K562 (cell line): ENCODE measurements at regions not wholly inside any gene's neighbourhood (a gene's known extent, or its start where the extent isn't known, plus 50 kb on each side); places are given as distances from the start of the nearest gene placed in this dataset.

ENCODE experiments used
- ATAC-seq: fragments of 200-7000 bp; cut with Tn5 transposase; 3 replicates; pipeline ENCODE4 v1.9.1; 2020; ENCODE audit warnings: moderate library complexity
- BruUV-seq: library from RNA; stranded (reverse); fragments of 400-500 nt; replicated peaks from 2 replicates; lab custom pipeline; 2021; lab: Mats Ljungman, UMichigan
- CTCF ChIA-PET: fragments of 300-600 bp; formaldehyde crosslinking; extraction: SDS; loops from one replicate; lab custom pipeline; 2021; ENCODE audit warnings: low intra/inter-chr PET ratio; lab: Yijun Ruan, JAX
- POLR2A ChIA-PET: fragments of 300-600, 350-650 bp; sonication (Branson Sonifier 250); formaldehyde crosslinking; extraction: SDS; loops from one replicate; lab custom pipeline; 2021; ENCODE audit warnings: antibody characterized with exemption, inconsistent platforms; lab: Yijun Ruan, JAX
- DNase-seq, 4 experiments: peaks; one replicate each; pipeline versions ENCODE4 v3.0.0 to v3.0.0-alpha.2; 2011 to 2018; ENCODE audit warnings: low spot score in 3 of 4, mixed read lengths in 3 of 4; ENCODE audit errors: extremely low read depth in 1 of 4
- FAIRE-seq: peaks from 2 replicates; lab custom pipeline; 2011; peaks lifted over from hg19 to GRCh38; lab: Jason Lieb, UNC
- H2AFZ ChIP-seq: 2 replicates; pipeline ENCODE4 v1.6.0; 2011; ENCODE audit warnings: low read depth, low read length, control low read depth, inconsistent platforms
- H3K27ac ChIP-seq: fragments of 200-600 bp; 3 replicates; pipeline ENCODE4 v1.8.0; 2011; ENCODE audit warnings: low read depth, mild to moderate bottlenecking, control low read depth, inconsistent platforms, low read length, moderate library complexity, mixed read lengths; ENCODE audit errors: extremely low read depth
- H3K27me3 ChIP-seq, 2 experiments: fragments of 300-600 bp in 1 of 2; 2 replicates in 1 of 2; 3 replicates in 1 of 2; pipeline versions ENCODE4 v1.6.0 to v1.8.0; 2011; ENCODE audit warnings: inconsistent platforms in 2 of 2, low read length in 2 of 2, mild to moderate bottlenecking in 1 of 2, mixed read lengths in 1 of 2, moderate library complexity in 1 of 2; ENCODE audit not compliant: control insufficient read depth in 2 of 2, insufficient read depth in 2 of 2
- H3K36me3 ChIP-seq: fragments of 300-600 bp; 3 replicates; pipeline ENCODE4 v1.8.0; 2011; ENCODE audit warnings: mild to moderate bottlenecking, low read length, inconsistent platforms; ENCODE audit not compliant: control insufficient read depth, insufficient read depth
- H3K4me1 ChIP-seq, 2 experiments: fragments of 200-600 bp in 1 of 2; replicated peaks in 1 of 2; 2 replicates in 1 of 2; 3 replicates in 1 of 2; pipeline versions ENCODE4 v1.5.1 to v1.8.0; 2011; ENCODE audit warnings: inconsistent platforms in 2 of 2, low read length in 2 of 2, mild to moderate bottlenecking in 1 of 2, mixed read lengths in 1 of 2, moderate library complexity in 1 of 2; ENCODE audit not compliant: control insufficient read depth in 2 of 2, insufficient read depth in 2 of 2
- H3K4me2 ChIP-seq: 2 replicates; pipeline ENCODE4 v1.6.1; 2011; ENCODE audit warnings: low read length, control low read depth, inconsistent platforms, mixed read lengths; ENCODE audit not compliant: insufficient read depth
- H3K4me3 ChIP-seq: fragments of 200-600 bp; sonication (generic), shearing (Covaris generic); 2 replicates; pipeline ENCODE4 v1.5.1; 2016; ENCODE audit warnings: control low read depth, inconsistent platforms
- H3K79me2 ChIP-seq: fragments of 200-600 bp; 3 replicates; pipeline ENCODE4 v1.8.0; 2011; ENCODE audit warnings: low read length, inconsistent platforms; ENCODE audit not compliant: control insufficient read depth, insufficient read depth
- H3K9ac ChIP-seq, 2 experiments: 2 replicates each; pipeline versions ENCODE4 v1.6.0 to v1.6.1; 2011; ENCODE audit warnings: low read depth in 2 of 2, low read length in 2 of 2, control low read depth in 1 of 2, inconsistent platforms in 1 of 2, mild to moderate bottlenecking in 1 of 2, mixed read lengths in 1 of 2; ENCODE audit not compliant: insufficient read depth in 1 of 2
- H3K9me1 ChIP-seq: one replicate; pipeline ENCODE4 v1.6.0; 2011; ENCODE audit warnings: inconsistent platforms, mild to moderate bottlenecking, low read length, moderate library complexity; ENCODE audit not compliant: control insufficient read depth, insufficient read depth
- H3K9me3 ChIP-seq: replicated peaks from 2 replicates; pipeline ENCODE4 v1.5.1; 2011; ENCODE audit warnings: low read depth, low read length, inconsistent platforms; ENCODE audit not compliant: control insufficient read depth, insufficient read depth
- H4K20me1 ChIP-seq: replicated peaks from 2 replicates; pipeline ENCODE4 v1.6.1; 2011; ENCODE audit warnings: low read length, inconsistent platforms, mixed read lengths; ENCODE audit not compliant: control insufficient read depth, insufficient read depth
- ATF7 ChIP-seq: fragments of 450-650 bp; IDR thresholded peaks from 2 replicates; pipeline ENCODE4 v1.7.1; 2014; ENCODE audit warnings: mild to moderate bottlenecking, moderate library complexity
- BDP1 ChIP-seq: IDR thresholded peaks from 3 replicates; pipeline ENCODE4 v1.6.1; 2011; ENCODE audit not compliant: insufficient read length, insufficient read depth
- CBX2 ChIP-seq: fragments of 200-600 bp; sonication (generic); IDR thresholded peaks from one replicate; pipeline ENCODE4 v1.6.1; 2012; ENCODE audit warnings: mild to moderate bottlenecking, low read length, inconsistent platforms; ENCODE audit not compliant: insufficient read depth, poor library complexity, severe bottlenecking
- KLF10 ChIP-seq: fragments of 250-450 bp; sonication (Bioruptor Pico); IDR thresholded peaks from 2 replicates; pipeline ENCODE4 v1.6.1; 2021; ENCODE audit warnings: matching md5 sums
- MBD2 ChIP-seq: sonication (generic); IDR thresholded peaks from 2 replicates; pipeline ENCODE4 v1.6.1; 2016; ENCODE audit warnings: low read depth, borderline replicate concordance
- NR3C1 ChIP-seq: sonication (generic); formaldehyde crosslinking; IDR thresholded peaks from 2 replicates; pipeline ENCODE4 v1.8.1; 2022; ENCODE audit warnings: missing genetic modification reagents
- POLR2G ChIP-seq: fragments of 200-400 bp; formaldehyde crosslinking; IDR thresholded peaks from 2 replicates; pipeline ENCODE4 v1.6.1; 2017; ENCODE audit warnings: low read depth, mild to moderate bottlenecking, antibody characterized with exemption, low read length, moderate library complexity
- SMC3 ChIP-seq: conservative IDR thresholded peaks from 2 replicates; pipeline ENCODE4 v1.6.1; 2011; ENCODE audit warnings: low read depth, low read length, improper control_type of control experiment; ENCODE audit not compliant: insufficient read depth
- XRCC4 ChIP-seq: IDR thresholded peaks from one replicate; pipeline ENCODE4 v1.6.1; 2011; ENCODE audit not compliant: insufficient read depth, insufficient read length; ENCODE audit errors: extremely low read depth
- ZNF212 ChIP-seq: fragments of 450-650 bp; formaldehyde crosslinking; IDR thresholded peaks from 2 replicates; pipeline ENCODE4 v1.4.0; 2020; ENCODE audit warnings: mild to moderate bottlenecking
- ZNF217 ChIP-seq: sonication (generic); formaldehyde crosslinking; IDR thresholded peaks from 2 replicates; pipeline ENCODE4 v1.8.0; 2022; ENCODE audit warnings: mild to moderate bottlenecking, missing genetic modification reagents
- ZNF274 ChIP-seq: IDR thresholded peaks from 2 replicates; pipeline ENCODE4 v1.6.1; 2011; ENCODE audit warnings: low read depth, mild to moderate bottlenecking, low read length, moderate library complexity, borderline replicate concordance
- ZNF282 ChIP-seq: sonication (generic); formaldehyde crosslinking; IDR thresholded peaks from 2 replicates; pipeline ENCODE4 v1.8.1; 2023; ENCODE audit warnings: missing genetic modification reagents
- ZNF507 ChIP-seq: conservative IDR thresholded peaks from 2 replicates; pipeline ENCODE4 v1.6.1; 2017; ENCODE audit warnings: missing genetic modification characterization, missing compliant biosample characterization
- WGBS: fragments of 100-300 bp; shearing (Covaris generic); methylation state at CpG from one replicate; pipeline ENCODE4 v1.1.6; 2016; ENCODE audit warnings: low coverage, mixed read lengths; ENCODE audit not compliant: insufficient coverage; ENCODE audit errors: missing lambda C conversion rate; 5-methylcytosine and 5-hydroxymethylcytosine counted together
- in situ Hi-C: fragments of 300-500 bp; cut with MboI; formaldehyde crosslinking; loops from 4 replicates; pipeline ENCODE4 v1.15.0; 2018; ENCODE audit warnings: inconsistent platforms, mixed read lengths
- intact Hi-C: fragments of 100-400 bp; cut with micrococcal nuclease; formaldehyde crosslinking; loops from 2 replicates; pipeline ENCODE4 v1.14.2; 2022
- TF ChIP-seq, protein P1 (sequence below): fragments of 250-450 bp; sonication (Bioruptor Pico); IDR thresholded peaks from 2 replicates; pipeline ENCODE4 v1.5.1; 2021; ENCODE audit warnings: mild to moderate bottlenecking

GRCh38 chr12:97386133-97386581 is 76.4 kb upstream of the RMST start:
- Histone ChIP-seq H3K9me3 (no peaks in the 10 kb centered on the region; the same call in 1 of the 2 replicates), H2AFZ (no peak overlapping the region), H3K27ac (no peak overlapping the region), H3K4me2 (no peak overlapping the region), H3K27me3 (no peaks in the 10 kb centered on the region), H3K9ac (no peak overlapping the region), H4K20me1 (no peaks in the 10 kb centered on the region), H3K36me3 (no peaks in the 10 kb centered on the region), H3K79me2 (no peaks in the 10 kb centered on the region), H3K9me1 (no peaks in the 10 kb centered on the region), H3K4me3 (no peak overlapping the region), H3K4me1 (no peaks in the 10 kb centered on the region)
- ATAC-seq (no peak), DNase-seq (no peak), FAIRE-seq (no peak)
- TF ChIP-seq, protein P1, sequence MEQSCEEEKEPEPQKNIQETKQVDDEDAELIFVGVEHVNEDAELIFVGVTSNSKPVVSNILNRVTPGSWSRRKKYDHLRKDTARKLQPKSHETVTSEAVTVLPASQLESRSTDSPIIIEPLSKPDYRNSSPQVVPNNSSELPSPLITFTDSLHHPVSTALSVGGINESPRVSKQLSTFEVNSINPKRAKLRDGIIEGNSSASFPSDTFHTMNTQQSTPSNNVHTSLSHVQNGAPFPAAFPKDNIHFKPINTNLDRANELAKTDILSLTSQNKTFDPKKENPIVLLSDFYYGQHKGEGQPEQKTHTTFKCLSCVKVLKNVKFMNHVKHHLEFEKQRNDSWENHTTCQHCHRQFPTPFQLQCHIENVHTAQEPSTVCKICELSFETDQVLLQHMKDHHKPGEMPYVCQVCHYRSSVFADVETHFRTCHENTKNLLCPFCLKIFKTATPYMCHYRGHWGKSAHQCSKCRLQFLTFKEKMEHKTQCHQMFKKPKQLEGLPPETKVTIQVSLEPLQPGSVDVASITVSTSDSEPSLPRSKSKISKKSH, result no peak
- TF ChIP-seq CBX2 (no peak), SMC3 (no peak), MBD2 (no peak), POLR2G (no peak), ZNF274 (no peak), ZNF507 (tag) (no peak), ZNF217 (CRISPR knock-in tag) (no peak), NR3C1 (CRISPR knock-in tag) (no peak), ZNF282 (CRISPR knock-in tag) (no peak), XRCC4 (no peak), BDP1 (no peak), ZNF212 (CRISPR knock-in tag) (no peak), KLF10 (CRISPR knock-in tag) (no peak), ATF7 (no peak)
- ChIA-PET POLR2A (no interaction called here), CTCF (no interaction called here)
- BruUV-seq, result no TSS peak
- in situ Hi-C loops (no loop called here), intact Hi-C loops (no loop called here)
- whole genome bisulfite sequencing, result 0% methylated on average over 5 of the region's 5 CpGs
